ENCODE measurements at regions not wholly inside any gene's neighbourhood (a gene's known extent, or its start where the extent isn't known, plus 50 kb on each side); places are given as distances from the start of the nearest gene placed in this dataset.

DNA sequence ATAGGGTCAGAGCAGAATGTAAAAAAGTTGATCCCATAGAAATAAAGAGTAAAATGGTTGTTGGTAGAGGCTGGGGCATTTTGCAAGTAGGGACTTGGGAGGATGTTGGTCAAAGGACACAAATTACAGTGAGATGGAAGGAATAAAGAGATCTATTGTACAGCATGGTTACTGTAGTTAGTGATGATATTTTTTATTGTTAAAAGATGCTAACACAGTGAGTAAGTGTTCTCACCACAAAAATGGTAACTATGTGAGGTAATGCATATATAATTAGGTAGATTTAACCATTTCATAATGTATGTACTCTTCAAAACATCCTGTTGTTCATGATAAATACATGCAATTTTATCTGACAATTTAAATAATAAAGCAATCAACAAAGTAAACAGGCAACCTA lies 280.7 kb upstream of the MAGI2 start:
- Histone ChIP-seq H2AFZ (no peak overlapping the region), H3K36me3 (replicated peaks; ENCODE audit: insufficient read depth, low read depth) (no peaks in the 10 kb centered on the region), H3K27me3 (no peaks in the 10 kb centered on the region), H3K79me2 (no peaks in the 10 kb centered on the region), H3K9me2 (replicated peaks; ENCODE audit: insufficient read depth) (no peaks in the 10 kb centered on the region), H3K27ac (no peak overlapping the region), H3K9me3 (ENCODE audit: low read depth) (peaks cover 6% of the 10 kb centered on the region), H3K4me1 (ENCODE audit: insufficient read depth) (no peaks in the 10 kb centered on the region), H3K4me3 (no peak overlapping the region), H3K4me2 (no peak overlapping the region), H4K20me1 (ENCODE audit: insufficient read depth, poor library complexity, severe bottlenecking) (no peaks in the 10 kb centered on the region)
- DNase-seq (ENCODE audit: low spot score): no peak
- TF ChIP-seq EZH2phosphoT487 (IDR thresholded peaks at IDR 0.05; ENCODE audit: low read depth, severe bottlenecking, unreplicated experiment) (no peak), EZH2 (IDR thresholded peaks at IDR 0.05; ENCODE audit: borderline replicate concordance) (no peak)
- TF ChIP-seq, protein P1, sequence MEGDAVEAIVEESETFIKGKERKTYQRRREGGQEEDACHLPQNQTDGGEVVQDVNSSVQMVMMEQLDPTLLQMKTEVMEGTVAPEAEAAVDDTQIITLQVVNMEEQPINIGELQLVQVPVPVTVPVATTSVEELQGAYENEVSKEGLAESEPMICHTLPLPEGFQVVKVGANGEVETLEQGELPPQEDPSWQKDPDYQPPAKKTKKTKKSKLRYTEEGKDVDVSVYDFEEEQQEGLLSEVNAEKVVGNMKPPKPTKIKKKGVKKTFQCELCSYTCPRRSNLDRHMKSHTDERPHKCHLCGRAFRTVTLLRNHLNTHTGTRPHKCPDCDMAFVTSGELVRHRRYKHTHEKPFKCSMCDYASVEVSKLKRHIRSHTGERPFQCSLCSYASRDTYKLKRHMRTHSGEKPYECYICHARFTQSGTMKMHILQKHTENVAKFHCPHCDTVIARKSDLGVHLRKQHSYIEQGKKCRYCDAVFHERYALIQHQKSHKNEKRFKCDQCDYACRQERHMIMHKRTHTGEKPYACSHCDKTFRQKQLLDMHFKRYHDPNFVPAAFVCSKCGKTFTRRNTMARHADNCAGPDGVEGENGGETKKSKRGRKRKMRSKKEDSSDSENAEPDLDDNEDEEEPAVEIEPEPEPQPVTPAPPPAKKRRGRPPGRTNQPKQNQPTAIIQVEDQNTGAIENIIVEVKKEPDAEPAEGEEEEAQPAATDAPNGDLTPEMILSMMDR (IDR thresholded peaks at IDR 0.05; ENCODE audit: poor library complexity): no peak

DNA sequence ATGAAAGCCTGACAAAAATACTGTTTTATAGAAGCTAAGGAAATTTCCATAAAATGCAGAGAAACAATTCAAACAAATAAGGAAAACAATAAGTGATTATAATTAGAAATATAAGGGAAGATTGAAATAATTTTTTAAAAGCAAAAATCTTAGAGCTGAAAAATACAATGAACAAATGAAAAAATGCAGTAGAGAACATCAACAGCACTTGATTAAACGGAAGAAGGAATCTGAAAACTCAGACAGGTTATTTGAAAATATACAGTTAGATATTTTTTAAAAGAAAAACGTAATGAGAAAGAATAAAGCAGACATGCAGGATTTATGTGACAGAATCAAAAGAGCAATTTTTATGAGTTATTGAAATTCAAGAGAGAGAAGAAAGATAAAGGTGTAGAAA lies 279.1 kb upstream of the MAGI2 start:
- Histone ChIP-seq H3K27me3 (no peaks in the 10 kb centered on the region), H3K4me1 (ENCODE audit: insufficient read depth) (no peaks in the 10 kb centered on the region), H3K4me3 (no peak overlapping the region), H3K9me3 (ENCODE audit: low read depth) (peaks cover 6% of the 10 kb centered on the region), H3K36me3 (replicated peaks; ENCODE audit: insufficient read depth, low read depth) (no peaks in the 10 kb centered on the region), H3K27ac (no peak overlapping the region), H3K9me2 (replicated peaks; ENCODE audit: insufficient read depth) (no peaks in the 10 kb centered on the region), H3K79me2 (no peaks in the 10 kb centered on the region), H4K20me1 (ENCODE audit: insufficient read depth, poor library complexity, severe bottlenecking) (no peaks in the 10 kb centered on the region), H3K4me2 (no peak overlapping the region), H2AFZ (no peak overlapping the region)
- no peak for TF ChIP-seq EZH2 (IDR thresholded peaks at IDR 0.05; ENCODE audit: borderline replicate concordance)
- TF ChIP-seq, protein P1 (IDR thresholded peaks at IDR 0.05; ENCODE audit: poor library complexity): no peak
- TF ChIP-seq EZH2phosphoT487 (IDR thresholded peaks at IDR 0.05; ENCODE audit: low read depth, severe bottlenecking, unreplicated experiment): no peak
- WGBS (ENCODE audit: low lambda C conversion rate, missing lambda C conversion rate): 71% methylated on average over 2 of the region's 2 CpGs
- DNase-seq (ENCODE audit: low spot score): no peak

DNA sequence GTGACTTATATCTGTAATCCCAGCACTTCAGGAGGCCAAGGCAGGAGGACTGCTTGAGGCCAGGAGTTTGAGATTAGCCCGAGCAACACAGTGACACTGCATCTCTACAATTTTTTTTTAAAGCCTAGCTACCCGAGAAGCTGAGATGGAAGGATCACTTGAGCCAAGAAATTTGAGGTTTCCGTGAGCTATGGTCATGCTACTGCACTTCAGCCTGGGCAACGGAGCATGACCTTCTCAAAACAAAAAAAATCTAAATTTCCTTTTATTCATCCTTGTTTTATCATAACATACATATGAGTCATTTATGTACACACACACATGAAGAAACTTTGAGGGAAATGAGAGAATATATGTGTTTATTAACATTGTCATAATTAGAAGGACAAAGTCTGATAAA lies 277.5 kb upstream of the MAGI2 start:
- Histone ChIP-seq H3K4me3 (no peak overlapping the region), H3K9me3 (ENCODE audit: low read depth) (peaks cover 6% of the 10 kb centered on the region), H3K9me2 (replicated peaks; ENCODE audit: insufficient read depth) (no peaks in the 10 kb centered on the region), H3K27me3 (no peaks in the 10 kb centered on the region), H4K20me1 (ENCODE audit: insufficient read depth, poor library complexity, severe bottlenecking) (no peaks in the 10 kb centered on the region), H3K4me2 (no peak overlapping the region), H3K36me3 (replicated peaks; ENCODE audit: insufficient read depth, low read depth) (no peaks in the 10 kb centered on the region), H2AFZ (no peak overlapping the region), H3K4me1 (ENCODE audit: insufficient read depth) (no peaks in the 10 kb centered on the region), H3K27ac (no peak overlapping the region), H3K79me2 (no peaks in the 10 kb centered on the region)
- TF ChIP-seq, protein P1 (IDR thresholded peaks at IDR 0.05; ENCODE audit: poor library complexity): no peak
- TF ChIP-seq EZH2phosphoT487 (IDR thresholded peaks at IDR 0.05; ENCODE audit: low read depth, severe bottlenecking, unreplicated experiment) (no peak), EZH2 (IDR thresholded peaks at IDR 0.05; ENCODE audit: borderline replicate concordance) (no peak)
- 93% methylated on average over 4 of the region's 4 CpGs for WGBS (ENCODE audit: low lambda C conversion rate, missing lambda C conversion rate)
- DNase-seq (ENCODE audit: low spot score): no peak

Data from hepatocyte (in vitro differentiated cells).